ENCODE measurements at regions not wholly inside any gene's neighbourhood (a gene's known extent, or its start where the extent isn't known, plus 50 kb on each side); places are given as distances from the start of the nearest gene placed in this dataset.

DNA sequence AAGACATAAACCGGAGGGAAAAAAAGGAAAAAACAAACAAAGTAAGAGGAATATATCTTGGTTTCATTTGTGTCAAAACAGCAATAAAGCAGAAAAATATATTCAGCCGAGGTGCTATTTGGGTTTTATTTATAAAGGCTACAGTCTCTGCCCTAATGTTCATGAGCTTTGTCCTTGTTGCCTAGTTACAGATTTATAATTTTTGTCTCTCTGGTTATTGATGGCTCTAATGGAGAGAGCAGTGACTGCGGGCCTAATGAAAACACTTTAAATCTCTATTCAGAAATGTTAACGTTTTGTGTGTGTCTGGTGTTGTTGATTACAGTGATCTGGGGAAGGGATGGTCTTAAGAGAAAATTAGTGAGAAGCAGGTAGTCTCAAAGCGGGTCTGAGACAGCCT, 854.0 kb upstream of the LRRTM1 start:
- TF ChIP-seq GATA1 (IDR thresholded peaks at IDR 0.05; ENCODE audit: low read depth, low read length), result no peak
- TF ChIP-seq POLR2A (IDR thresholded peaks at IDR 0.05; ENCODE audit: low read length), result no peak
- no peak for DNase-seq

DNA sequence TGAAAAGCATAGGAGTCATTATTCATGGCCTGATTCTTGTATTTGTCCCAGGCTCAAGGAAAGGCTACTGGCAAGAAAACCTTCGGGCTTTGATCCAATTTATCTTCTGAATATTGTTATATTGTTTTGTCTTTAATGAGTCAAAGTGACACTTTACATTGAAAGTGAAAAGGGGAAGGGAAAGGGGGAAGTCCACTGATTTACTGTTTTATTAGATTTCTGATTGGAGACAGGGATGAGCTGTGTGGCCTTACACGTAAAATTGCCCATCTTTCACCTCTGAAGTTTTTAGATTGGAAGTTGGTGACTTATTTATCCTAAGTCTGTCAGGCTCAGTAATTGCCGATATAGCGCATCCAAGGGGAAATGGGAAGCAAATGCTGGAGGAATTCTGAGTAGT, 843.8 kb upstream of the LRRTM1 start:
- TF ChIP-seq POLR2A (IDR thresholded peaks at IDR 0.05; ENCODE audit: low read length) (no peak), GATA1 (IDR thresholded peaks at IDR 0.05; ENCODE audit: low read depth, low read length) (no peak)
- DNase-seq, result no peak

DNA sequence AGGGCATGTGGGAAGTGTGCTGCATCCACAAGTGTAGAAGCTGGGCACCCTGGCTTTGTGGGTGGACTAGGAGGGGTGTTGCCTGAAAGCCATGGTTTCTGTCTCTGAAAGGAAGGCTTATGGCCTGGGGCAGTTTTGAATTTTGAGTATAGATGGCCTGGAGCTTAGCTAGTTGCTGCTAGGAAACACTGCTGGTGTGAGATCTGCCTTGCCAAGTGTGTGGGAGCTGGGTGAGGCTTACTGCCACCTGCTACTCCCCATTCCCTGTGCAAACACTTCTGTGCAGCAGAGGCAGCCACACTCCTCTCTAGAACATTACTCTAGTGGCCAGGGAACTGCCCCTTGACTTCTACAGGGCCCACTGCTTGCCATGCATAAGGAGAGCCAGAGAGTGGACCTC, 831.7 kb upstream of the LRRTM1 start:
- no peak for DNase-seq
- TF ChIP-seq POLR2A (IDR thresholded peaks at IDR 0.05; ENCODE audit: low read length) (no peak), GATA1 (IDR thresholded peaks at IDR 0.05; ENCODE audit: low read depth, low read length) (no peak)

DNA sequence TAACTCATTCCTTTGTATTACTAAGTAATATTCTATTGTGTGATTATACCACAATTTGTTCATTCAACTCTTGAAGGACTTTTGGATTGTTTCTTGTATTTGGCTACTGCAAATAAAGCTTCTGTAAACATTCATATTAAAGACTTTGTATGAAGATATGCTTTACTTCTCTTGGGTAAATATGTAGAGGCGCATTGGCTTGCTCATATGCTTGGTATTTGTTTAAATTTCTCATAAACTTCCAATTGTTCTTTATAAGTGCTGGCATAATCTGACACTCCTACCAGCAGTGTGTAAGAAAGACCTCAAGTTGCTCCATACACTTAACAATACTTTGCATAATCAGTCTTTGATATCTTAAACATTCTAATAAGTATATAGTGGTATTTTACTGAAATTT, 792.8 kb upstream of the LRRTM1 start:
- TF ChIP-seq POLR2A (IDR thresholded peaks at IDR 0.05; ENCODE audit: low read length), result no peak
- TF ChIP-seq GATA1 (IDR thresholded peaks at IDR 0.05; ENCODE audit: low read depth, low read length), result no peak
- no peak for DNase-seq

DNA sequence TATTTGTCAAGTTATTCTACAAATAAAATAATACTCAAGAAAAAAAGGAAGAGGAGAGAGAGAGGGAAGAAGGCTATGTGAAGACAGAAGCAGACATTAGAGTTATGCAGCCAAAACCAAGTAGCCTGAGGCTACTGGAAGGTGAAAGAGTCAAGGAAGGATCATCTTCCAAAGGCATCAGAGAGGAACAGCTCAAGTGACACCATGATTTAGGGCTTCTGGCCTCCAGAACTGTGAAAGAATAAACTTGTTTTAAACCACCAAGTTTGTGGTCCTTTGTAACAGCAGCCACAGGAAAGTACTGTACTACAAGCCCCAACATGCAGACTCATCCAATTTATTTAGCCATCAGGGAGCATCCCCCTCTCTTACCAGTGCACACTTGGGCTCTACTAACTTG, 788.5 kb upstream of the LRRTM1 start:
- no peak for TF ChIP-seq GATA1 (IDR thresholded peaks at IDR 0.05; ENCODE audit: low read depth, low read length)
- no peak for TF ChIP-seq POLR2A (IDR thresholded peaks at IDR 0.05; ENCODE audit: low read length)

DNA sequence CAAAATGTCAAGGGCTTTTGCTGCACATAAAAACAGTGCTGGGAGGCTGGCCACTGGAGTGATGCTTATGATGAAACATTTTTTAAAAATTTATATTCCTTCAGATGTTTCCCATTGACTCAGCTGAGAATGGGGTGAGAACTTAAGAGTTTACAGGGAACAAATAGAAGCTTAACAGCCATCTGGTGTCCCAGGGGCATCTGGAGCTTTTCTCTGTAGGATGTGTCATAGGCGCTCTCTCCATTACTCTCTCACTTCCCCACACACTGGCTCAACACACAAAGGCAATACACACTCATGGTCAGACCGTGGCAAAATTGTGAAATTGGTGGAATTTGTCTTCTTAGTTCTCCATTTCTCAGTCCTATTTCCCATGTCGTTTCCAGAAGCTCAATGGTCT, 783.1 kb upstream of the LRRTM1 start:
- TF ChIP-seq GATA1 (IDR thresholded peaks at IDR 0.05; ENCODE audit: low read depth, low read length), result no peak
- no peak for TF ChIP-seq POLR2A (IDR thresholded peaks at IDR 0.05; ENCODE audit: low read length)
- no peak for DNase-seq

More for the DNA sequence above, 788.5 kb upstream of the LRRTM1 start:
- DNase-seq, result no peak

DNA sequence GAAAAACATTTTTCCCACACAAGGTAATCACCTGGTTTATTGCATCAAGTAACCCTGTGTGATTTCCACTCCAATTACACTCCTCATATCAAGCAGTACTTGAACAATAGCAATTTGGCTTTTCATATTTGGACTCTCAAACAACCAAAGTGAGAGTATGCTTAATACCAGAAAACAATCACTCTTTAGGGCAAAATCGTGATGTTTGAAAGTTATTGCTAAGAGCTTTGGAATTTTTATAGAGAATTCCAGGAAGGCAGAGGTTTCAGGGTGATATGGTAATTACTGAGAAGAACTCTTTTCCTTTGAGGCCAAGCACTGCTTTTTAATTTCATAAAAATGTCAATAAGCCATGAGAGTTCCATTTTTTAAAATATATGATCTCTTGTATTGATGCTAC, 779.5 kb upstream of the LRRTM1 start:
- TF ChIP-seq GATA1 (IDR thresholded peaks at IDR 0.05; ENCODE audit: low read depth, low read length) (no peak), POLR2A (IDR thresholded peaks at IDR 0.05; ENCODE audit: low read length) (no peak)
- no peak for DNase-seq

DNA sequence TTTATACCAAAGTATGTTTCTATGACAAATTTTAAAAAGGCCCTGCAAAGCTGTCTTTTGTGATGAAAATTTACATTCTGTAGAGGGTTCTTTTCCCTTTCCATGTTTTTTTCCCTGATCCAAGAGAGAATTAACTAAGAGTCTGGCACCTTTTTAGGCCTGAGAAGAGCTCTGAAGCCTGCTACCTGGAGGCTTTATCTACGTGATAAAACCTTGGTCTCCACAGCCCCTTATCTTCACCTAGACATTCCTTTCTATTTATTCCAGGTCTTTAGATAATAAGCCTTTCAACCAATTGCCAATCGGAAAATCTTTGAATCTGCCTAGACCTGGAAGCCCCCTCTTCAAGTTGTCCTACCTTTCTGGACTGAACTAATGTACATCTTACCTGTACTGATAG, 774.1 kb upstream of the LRRTM1 start:
- no peak for DNase-seq

DNA sequence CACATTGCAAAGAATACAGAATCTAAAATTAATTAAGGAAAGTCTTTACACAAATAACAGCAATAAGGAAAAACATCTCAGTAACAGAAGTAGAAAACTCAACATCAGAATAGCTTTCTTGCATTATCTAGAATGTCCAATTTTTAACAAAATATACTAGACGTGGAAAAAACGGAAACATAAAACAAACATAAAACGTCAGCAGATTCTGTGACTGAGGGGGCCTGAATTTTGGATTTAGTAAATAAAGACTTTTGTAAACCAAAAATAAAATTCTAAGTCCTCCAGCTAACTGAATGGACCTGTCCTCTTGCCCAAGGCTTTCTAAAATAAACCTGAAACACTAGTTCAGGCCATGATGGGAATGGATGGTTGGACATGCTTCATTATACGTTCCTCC, 773.5 kb upstream of the LRRTM1 start:
- no peak for DNase-seq
- no peak for TF ChIP-seq GATA1 (IDR thresholded peaks at IDR 0.05; ENCODE audit: low read depth, low read length)
- TF ChIP-seq POLR2A (IDR thresholded peaks at IDR 0.05; ENCODE audit: low read length), result no peak

More for the DNA sequence above, 774.1 kb upstream of the LRRTM1 start:
- no peak for TF ChIP-seq POLR2A (IDR thresholded peaks at IDR 0.05; ENCODE audit: low read length)
- TF ChIP-seq GATA1 (IDR thresholded peaks at IDR 0.05; ENCODE audit: low read depth, low read length), result no peak

DNA sequence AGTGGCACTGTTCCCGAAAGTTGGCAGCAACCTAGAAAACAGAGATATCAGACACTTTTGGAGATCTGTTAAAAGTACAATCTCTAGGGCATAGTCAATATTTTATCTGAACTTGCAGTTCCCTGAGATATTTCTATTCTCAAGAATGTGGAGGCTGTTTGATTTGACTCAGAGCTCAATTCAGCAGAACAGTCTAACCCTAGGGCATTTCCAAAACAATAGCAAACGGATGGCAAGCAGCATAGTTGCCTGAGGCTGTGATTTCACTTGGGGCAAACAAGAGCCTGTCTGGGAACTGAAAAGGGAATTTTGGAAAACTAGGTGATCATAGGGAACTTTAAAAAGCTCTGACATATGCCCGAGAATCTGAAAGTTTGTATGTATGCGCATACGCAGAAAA, 772.8 kb upstream of the LRRTM1 start:
- TF ChIP-seq GATA1 (IDR thresholded peaks at IDR 0.05; ENCODE audit: low read depth, low read length) (no peak), POLR2A (IDR thresholded peaks at IDR 0.05; ENCODE audit: low read length) (no peak)
- no peak for DNase-seq

DNA sequence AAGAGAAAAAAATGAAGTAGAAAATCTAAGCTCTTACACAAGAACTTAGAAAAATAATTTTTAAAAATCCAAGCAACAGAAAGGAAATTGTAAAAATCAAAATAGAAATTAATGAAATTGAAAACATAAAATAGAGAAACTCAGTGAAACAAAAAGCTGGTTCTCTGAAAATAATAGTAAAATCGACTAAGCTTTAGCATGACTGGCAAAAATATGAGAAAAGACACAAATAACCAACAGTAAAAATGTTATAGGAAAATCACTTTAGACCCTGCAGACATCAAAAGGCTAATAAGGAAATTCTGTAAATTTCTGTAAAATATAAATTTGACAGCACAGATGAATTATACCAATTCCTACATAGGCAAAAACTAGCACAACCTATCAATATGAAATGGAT, 768.9 kb upstream of the LRRTM1 start:
- TF ChIP-seq POLR2A (IDR thresholded peaks at IDR 0.05; ENCODE audit: low read length) (no peak), GATA1 (IDR thresholded peaks at IDR 0.05; ENCODE audit: low read depth, low read length) (no peak)
- no peak for DNase-seq

DNA sequence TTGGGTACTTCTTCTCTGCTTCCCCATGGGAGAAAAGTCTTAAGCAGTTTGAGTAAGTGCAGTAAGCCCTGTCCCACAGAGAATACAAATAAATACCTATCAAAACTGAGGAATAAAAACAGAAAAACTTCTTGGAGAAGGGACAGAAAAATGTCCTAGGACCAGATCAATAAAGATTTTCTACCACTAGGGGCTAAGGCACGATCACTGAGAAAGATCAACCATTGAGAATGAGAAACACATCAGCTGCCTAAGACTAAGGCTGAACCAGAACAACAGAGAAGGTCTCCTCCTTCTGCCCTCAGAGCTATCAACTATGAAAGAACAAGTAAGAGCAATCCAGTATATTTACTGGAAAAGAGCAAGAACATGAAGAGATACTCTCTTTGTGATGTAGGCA, 763.6 kb upstream of the LRRTM1 start:
- no peak for DNase-seq
- TF ChIP-seq GATA1 (IDR thresholded peaks at IDR 0.05; ENCODE audit: low read depth, low read length), result no peak
- TF ChIP-seq POLR2A (IDR thresholded peaks at IDR 0.05; ENCODE audit: low read length), result no peak

DNA sequence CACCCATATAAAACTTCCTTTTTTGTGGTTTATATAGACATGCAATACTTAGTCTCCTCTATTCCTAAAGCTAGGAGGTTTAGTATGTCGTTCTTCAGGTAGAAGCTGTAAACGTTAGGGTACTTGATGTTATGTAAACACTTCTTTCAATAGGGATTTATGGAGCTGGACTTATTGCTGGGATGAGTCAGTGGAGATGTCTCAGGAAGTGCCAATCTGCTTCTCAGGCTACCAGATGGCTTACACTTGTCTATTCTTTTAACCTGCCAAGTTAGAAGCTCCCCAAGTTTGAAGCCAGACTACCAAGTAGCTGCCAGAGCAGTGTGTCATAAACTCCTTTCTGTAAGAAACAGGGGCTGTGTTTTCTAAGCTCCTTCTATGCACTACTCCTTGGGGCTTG, 756.5 kb upstream of the LRRTM1 start:
- TF ChIP-seq GATA1 (IDR thresholded peaks at IDR 0.05; ENCODE audit: low read depth, low read length) (no peak), POLR2A (IDR thresholded peaks at IDR 0.05; ENCODE audit: low read length) (no peak)
- DNase-seq, result no peak

DNA sequence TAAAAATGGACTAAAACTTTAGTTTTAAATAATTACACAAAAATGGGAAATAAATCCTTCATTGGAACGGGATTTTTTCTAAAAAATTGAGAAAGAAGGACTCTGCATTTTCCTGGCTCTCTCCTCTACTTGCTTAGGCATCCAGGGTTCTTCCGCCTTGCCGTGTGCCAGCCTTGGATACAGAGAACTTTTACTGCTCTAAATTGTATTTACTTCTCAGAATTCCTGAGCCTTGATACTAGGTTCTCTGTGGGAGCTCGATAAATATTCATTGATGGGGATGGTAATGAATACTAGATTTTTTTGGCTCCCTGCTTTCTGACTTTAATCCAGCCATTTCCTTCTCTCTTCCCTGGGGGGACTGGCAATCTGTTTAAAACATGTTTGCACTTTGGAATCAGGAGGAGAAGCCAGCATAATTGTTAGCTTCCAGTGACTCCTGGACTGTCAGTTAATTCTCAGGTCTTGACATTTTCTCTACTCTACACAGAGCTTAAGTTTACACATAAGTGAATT, 746.1 kb upstream of the LRRTM1 start:
- TF ChIP-seq POLR2A (IDR thresholded peaks at IDR 0.05; ENCODE audit: low read length) (no peak), GATA1 (IDR thresholded peaks at IDR 0.05; ENCODE audit: low read depth, low read length) (no peak)

DNA sequence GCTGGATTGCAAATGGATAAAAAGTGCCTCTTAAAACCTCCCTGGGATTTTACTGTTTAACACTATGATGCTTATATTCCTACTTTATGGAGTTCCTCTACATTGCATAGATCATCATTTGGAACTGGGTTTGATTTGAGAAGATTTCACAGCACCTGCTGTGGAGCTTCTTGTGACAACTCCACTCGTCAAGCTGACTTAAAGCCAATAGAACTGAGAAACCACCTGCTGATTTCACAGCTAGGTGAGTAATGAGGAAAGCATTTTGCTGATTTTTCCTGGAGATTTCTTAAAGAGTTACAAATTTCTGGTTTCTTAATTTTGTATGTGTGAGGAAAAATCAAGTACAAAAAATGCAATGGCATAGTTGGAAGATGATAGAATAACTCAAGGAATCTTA, 739.1 kb upstream of the LRRTM1 start:
- TF ChIP-seq GATA1 (IDR thresholded peaks at IDR 0.05; ENCODE audit: low read depth, low read length) (no peak), POLR2A (IDR thresholded peaks at IDR 0.05; ENCODE audit: low read length) (no peak)
- no peak for DNase-seq

More for the DNA sequence above, 746.1 kb upstream of the LRRTM1 start:
- DNase-seq, result no peak

DNA sequence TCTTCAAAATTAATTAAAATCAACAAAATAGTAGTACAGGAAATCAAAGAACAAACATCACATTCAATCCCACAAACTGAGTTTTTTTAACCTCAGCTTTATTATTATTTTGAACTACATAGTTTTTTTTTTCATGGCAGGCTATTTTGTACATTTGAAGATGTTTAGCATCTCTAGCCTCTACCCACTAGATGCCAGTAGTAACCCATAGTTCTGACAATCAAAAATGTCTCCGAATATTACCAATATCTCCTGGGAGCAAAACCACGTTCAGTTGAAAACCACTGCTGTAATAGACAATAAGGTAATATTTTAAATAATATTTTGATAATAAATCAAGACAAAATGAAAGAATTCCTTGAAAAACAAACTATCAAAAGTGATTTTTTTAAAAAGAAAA, 702.6 kb upstream of the LRRTM1 start:
- TF ChIP-seq GATA1 (IDR thresholded peaks at IDR 0.05; ENCODE audit: low read depth, low read length) (no peak), POLR2A (IDR thresholded peaks at IDR 0.05; ENCODE audit: low read length) (no peak)
- no peak for DNase-seq
